Psoas muscle (tissue), 7 donors: ENCODE measurements at regions not wholly inside any gene's neighbourhood (a gene's known extent, or its start where the extent isn't known, plus 50 kb on each side); places are given as distances from the start of the nearest gene placed in this dataset.

Experiments
- ATAC-seq, 4 donors: fragments of 200-7000 bp; cut with Tn5 transposase; one replicate each; pipeline ENCODE4 v1.9.1; 2020; ENCODE audit warnings: moderate library complexity in 3 of 4, mild to moderate bottlenecking in 2 of 4
- DNase-seq, 2 donors: peaks; one replicate each; pipeline ENCODE4 v3.0.0-alpha.2; 2020
- H3K27ac ChIP-seq: fragments of 200-600 bp; one replicate; pipeline ENCODE4 v1.8.0; 2022
- H3K27me3 ChIP-seq, 3 donors: fragments of 200-600 bp in 1 of 3; one replicate each; pipeline versions ENCODE4 v1.6.1 to v1.8.0; 2013 to 2022; ENCODE audit warnings: low read length in 2 of 3, mild to moderate bottlenecking in 2 of 3, moderate library complexity in 1 of 3; ENCODE audit not compliant: insufficient read depth in 3 of 3
- H3K36me3 ChIP-seq, 2 donors: fragments of 200-600 bp in 1 of 2; one replicate each; pipeline versions ENCODE4 v1.6.1 to v1.8.0; 2013 to 2022; ENCODE audit warnings: low read depth in 1 of 2, mild to moderate bottlenecking in 1 of 2, moderate library complexity in 1 of 2; ENCODE audit not compliant: insufficient read depth in 1 of 2
- H3K4me1 ChIP-seq: fragments of 200-600 bp; one replicate; pipeline ENCODE4 v1.8.0; 2022
- H3K4me3 ChIP-seq: fragments of 200-600 bp; one replicate; pipeline ENCODE4 v1.8.0; 2022; ENCODE audit warnings: mild to moderate bottlenecking
- H3K9me3 ChIP-seq: fragments of 200-600 bp; one replicate; pipeline ENCODE4 v1.8.0; 2022
- CTCF ChIP-seq: fragments of 200-600 bp; IDR thresholded peaks from one replicate; pipeline ENCODE4 v1.8.0; 2022; ENCODE audit warnings: antibody characterized with exemption
- WGBS, 3 donors: extraction: QIAGEN DNeasy Blood & Tissue Kit; methylation state at CpG; one replicate each; pipeline versions ENCODE4 v1.1.6 to v1.1.7; 2013; 5-methylcytosine and 5-hydroxymethylcytosine counted together
- intact Hi-C, 2 donors: fragments of 100-400 bp; cut with DNase I; formaldehyde crosslinking; loops; one replicate each; pipeline versions ENCODE4 v1.11.0 to v1.14.2; 2022
- donor health status: healthy with polysubstance abuse.
- donor health status: DM: no; HTN: no; CAD: no; lungs with moderate emphysema.
- donor health status: Bipolar disorder and iron deficiency.
- donor health status: healthy.
- donor health status: DM: yes; HTN: yes; CAD: no.
- donor health status: DM: no; HTN: no; CAD: no.
- donor health status: DM: yes; HTN: yes; CAD: no.

- H3K27me3 ChIP-seq: no peaks in the 10 kb centered on the region
- no peak for ATAC-seq
- WGBS, 3 donors: 72 to 79% (median 75%) methylated on average over 4 of the region's 4 CpGs
Observed at GRCh38 chr4:148747721-148748268, 305.6 kb upstream of the NR3C2 start.

DNA sequence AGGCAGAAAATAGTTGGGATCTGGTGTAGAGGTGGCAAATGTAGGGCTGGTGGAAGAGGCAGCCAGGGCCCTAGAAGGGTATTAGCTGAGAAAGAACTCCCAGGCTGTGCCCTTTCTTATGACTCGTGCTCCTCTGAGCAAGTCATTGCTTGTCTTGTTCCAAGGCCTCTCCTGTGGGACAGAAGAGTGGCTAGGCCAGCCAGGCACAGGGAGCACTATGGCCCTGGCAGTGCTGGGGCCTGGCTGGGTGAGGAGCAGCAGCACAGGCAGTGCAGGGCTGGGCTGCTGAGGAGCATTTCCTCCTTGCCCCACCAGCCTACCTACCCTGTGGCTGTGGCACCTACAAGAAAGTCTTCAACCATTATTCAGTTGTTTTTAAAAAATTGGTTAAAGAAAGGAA is 298.5 kb upstream of the NR3C2 start:
- Histone ChIP-seq H3K4me1 (no peaks in the 10 kb centered on the region), H3K36me3 (no peaks in the 10 kb centered on the region), H3K27ac (no peak overlapping the region), H3K9me3 (no peaks in the 10 kb centered on the region), H3K27me3 (no peaks in the 10 kb centered on the region), H3K4me3 (no peak overlapping the region)
- WGBS, 3 donors: 57 to 88% (median 75%) methylated on average over 1 of the region's 1 CpG
- ATAC-seq (no peak), DNase-seq (no peak)
- intact Hi-C loops: no loop called here
- no peak for TF ChIP-seq CTCF

More at GRCh38 chr4:148747721-148748268, 305.6 kb upstream of the NR3C2 start:
- intact Hi-C loops: no loop called here
- Histone ChIP-seq H3K4me1 (no peaks in the 10 kb centered on the region), H3K9me3 (no peaks in the 10 kb centered on the region), H3K27ac (no peak overlapping the region), H3K4me3 (no peak overlapping the region), H3K36me3 (no peaks in the 10 kb centered on the region)
- no peak for TF ChIP-seq CTCF
- DNase-seq: no peak

DNA sequence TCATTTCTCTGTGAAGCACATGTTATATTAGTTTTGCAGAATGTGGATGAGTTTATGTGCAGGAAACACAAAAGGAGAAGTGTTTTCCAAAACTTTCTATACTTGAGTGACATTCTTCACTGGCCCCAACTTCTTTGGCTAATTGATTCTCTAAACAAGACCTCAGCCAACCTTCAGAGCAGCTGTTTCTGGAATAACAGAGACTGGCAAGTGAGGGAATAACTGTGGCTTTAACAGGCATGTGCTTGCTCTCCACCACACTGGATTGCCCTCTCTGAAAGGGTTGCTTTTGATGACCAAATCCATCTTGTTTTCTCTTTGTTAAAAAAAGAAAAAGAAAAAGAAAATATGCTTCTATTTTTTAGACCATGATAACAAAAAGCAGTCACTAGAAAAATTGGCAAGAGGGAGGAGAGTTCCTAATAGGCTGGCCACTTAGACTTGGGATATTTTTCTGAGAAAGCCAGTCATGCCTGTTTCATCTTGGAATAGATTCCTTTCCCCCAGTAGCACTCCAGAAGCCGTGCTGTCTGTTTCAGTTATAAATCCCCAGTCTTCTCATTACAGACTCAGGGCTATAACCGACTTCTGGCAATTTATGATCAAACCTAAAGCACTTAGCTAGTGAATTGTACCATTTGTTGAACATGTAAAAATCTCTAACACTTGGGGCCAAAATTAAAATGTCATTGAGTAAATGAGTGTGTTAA is 295.0 kb upstream of the NR3C2 start:
- ATAC-seq (no peak), DNase-seq (no peak)
- 19 to 47% (median 23%) methylated on average over 2 of the region's 2 CpGs for WGBS, 3 donors
- no peaks in the 10 kb centered on the region for H3K4me1 ChIP-seq
- H3K9me3 ChIP-seq: no peaks in the 10 kb centered on the region
- H3K36me3 ChIP-seq: no peaks in the 10 kb centered on the region
- TF ChIP-seq CTCF: no peak
- intact Hi-C loops: no loop called here
- no peak overlapping the region for H3K4me3 ChIP-seq
- no peak overlapping the region for H3K27ac ChIP-seq
- no peaks in the 10 kb centered on the region for H3K27me3 ChIP-seq

GRCh38 chr4:148735432-148736155 is 293.4 kb upstream of the NR3C2 start:
- H3K4me3 ChIP-seq: no peak overlapping the region
- no peak for DNase-seq
- H3K36me3 ChIP-seq: no peaks in the 10 kb centered on the region
- H3K27me3 ChIP-seq: no peaks in the 10 kb centered on the region
- H3K4me1 ChIP-seq: no peaks in the 10 kb centered on the region
- no peaks in the 10 kb centered on the region for H3K9me3 ChIP-seq
- no peak overlapping the region for H3K27ac ChIP-seq
- 89 to 91% (median 91%) methylated on average over 5 of the region's 5 CpGs for WGBS, 3 donors
- TF ChIP-seq CTCF: no peak
- intact Hi-C loops: no loop called here
- no peak for ATAC-seq
